H1 (cell line): ENCODE measurements at regions not wholly inside any gene's neighbourhood (a gene's known extent, or its start where the extent isn't known, plus 50 kb on each side); places are given as distances from the start of the nearest gene placed in this dataset.

Source experiments
- CTCF ChIA-PET: fragments of 300-600 bp; sonication (Branson Sonifier 250); formaldehyde crosslinking; loops from one replicate; lab custom pipeline; 2021; ENCODE audit not compliant: partially characterized antibody; lab: Charles Lee
- POLR2A ChIA-PET: fragments of 300-600 bp; sonication (Branson Sonifier 250); formaldehyde crosslinking; loops from one replicate; lab custom pipeline; 2021; ENCODE audit warnings: inconsistent platforms; ENCODE audit not compliant: partially characterized antibody; lab: Charles Lee
- DNase-seq, 2 experiments: peaks; one replicate each; pipeline versions ENCODE4 v3.0.0 to v3.0.0-alpha.2; 2010 to 2022; ENCODE audit warnings: low spot score in 2 of 2, low read depth in 1 of 2, mixed read lengths in 1 of 2
- FAIRE-seq: peaks from 2 replicates; lab custom pipeline; 2011; peaks lifted over from hg19 to GRCh38; lab: Jason Lieb, UNC
- H2AFZ ChIP-seq: 2 replicates; pipeline ENCODE4 v1.8.1; 2012; ENCODE audit warnings: low read length, inconsistent platforms
- H2AK5ac ChIP-seq: 2 replicates; pipeline ENCODE4 v1.6.1; 2013; ENCODE audit warnings: low read depth, low read length
- H2BK120ac ChIP-seq: replicated peaks from 2 replicates; pipeline ENCODE3; 2013; ENCODE audit warnings: low read depth, low read length, inconsistent platforms
- H2BK12ac ChIP-seq: 2 replicates; pipeline ENCODE4 v1.6.1; 2013; ENCODE audit warnings: low read depth, low read length
- H2BK15ac ChIP-seq: 2 replicates; pipeline ENCODE4 v1.6.1; 2013; ENCODE audit warnings: low read length
- H2BK20ac ChIP-seq: 2 replicates; pipeline ENCODE4 v1.6.1; 2013; ENCODE audit warnings: low read length
- H2BK5ac ChIP-seq: 2 replicates; pipeline ENCODE4 v1.6.1; 2013; ENCODE audit warnings: low read depth, low read length
- H3K14ac ChIP-seq: 2 replicates; pipeline ENCODE4 v1.6.1; 2013; ENCODE audit warnings: inconsistent platforms; ENCODE audit not compliant: insufficient read length
- H3K18ac ChIP-seq: 2 replicates; pipeline ENCODE4 v1.6.1; 2013; ENCODE audit warnings: low read length; ENCODE audit errors: extremely low read depth
- H3K23ac ChIP-seq: 2 replicates; pipeline ENCODE4 v1.6.1; 2013; ENCODE audit warnings: inconsistent platforms; ENCODE audit not compliant: insufficient read length
- H3K23me2 ChIP-seq: 2 replicates; pipeline ENCODE4 v1.6.1; 2013; ENCODE audit warnings: low read depth, low read length
- H3K27ac ChIP-seq: 2 replicates; pipeline ENCODE4 v1.6.1; 2011; ENCODE audit warnings: low read depth, low read length, inconsistent platforms
- H3K27me3 ChIP-seq, 4 experiments: replicated peaks in 1 of 4; 1 replicate in 1 of 4; 2 replicates in 3 of 4; pipeline versions ENCODE4 v1.6.1 to v1.8.1; 2011 to 2013; ENCODE audit warnings: low read length in 3 of 4, mild to moderate bottlenecking in 3 of 4, inconsistent platforms in 2 of 4, mixed read lengths in 2 of 4, moderate library complexity in 1 of 4; ENCODE audit not compliant: control insufficient read depth in 3 of 4, insufficient read depth in 3 of 4; ENCODE audit errors: extremely low read depth in 1 of 4
- H3K36me3 ChIP-seq, 4 experiments: 2 replicates each; pipeline versions ENCODE4 v1.6.1 to v1.8.1; 2011 to 2013; ENCODE audit warnings: mild to moderate bottlenecking in 4 of 4, low read length in 3 of 4, moderate library complexity in 2 of 4, control low read depth in 1 of 4, inconsistent platforms in 1 of 4; ENCODE audit not compliant: insufficient read depth in 4 of 4, control insufficient read depth in 2 of 4
- H3K4ac ChIP-seq: replicated peaks from 2 replicates; pipeline ENCODE3; 2013; ENCODE audit warnings: low read length, low read depth, mixed read lengths, inconsistent platforms; ENCODE audit not compliant: insufficient read length
- H3K4me1 ChIP-seq, 4 experiments: replicated peaks in 1 of 4; 1 replicate in 1 of 4; 2 replicates in 3 of 4; pipeline versions ENCODE4 v1.6.1 to v1.8.1; 2011 to 2013; ENCODE audit warnings: low read length in 3 of 4, inconsistent platforms in 2 of 4, mixed read lengths in 1 of 4; ENCODE audit not compliant: insufficient read depth in 4 of 4, control insufficient read depth in 3 of 4
- H3K4me2 ChIP-seq, 2 experiments: 2 replicates each; pipeline versions ENCODE4 v1.6.1 to v1.8.1; 2011 to 2013; ENCODE audit warnings: low read depth in 2 of 2, low read length in 2 of 2, control low read depth in 1 of 2, inconsistent platforms in 1 of 2, mild to moderate bottlenecking in 1 of 2; ENCODE audit not compliant: insufficient read depth in 1 of 2
- H3K4me3 ChIP-seq, 4 experiments: fragments of 200-600, 300-600 bp in 1 of 4; sonication (generic), shearing (Covaris generic), sonication (Bioruptor Twin) in 1 of 4; 2 replicates each; pipeline versions ENCODE4 v1.5.1 to v1.8.1; 2011 to 2016; ENCODE audit warnings: low read length in 4 of 4, low read depth in 3 of 4, control low read depth in 2 of 4, inconsistent platforms in 2 of 4, mild to moderate bottlenecking in 2 of 4, mixed read lengths in 1 of 4, moderate library complexity in 1 of 4; ENCODE audit not compliant: insufficient read depth in 2 of 4; ENCODE audit errors: extremely low read depth in 1 of 4
- H3K56ac ChIP-seq: replicated peaks from 2 replicates; pipeline ENCODE3; 2013; ENCODE audit warnings: low read depth, mild to moderate bottlenecking, mixed read lengths, low read length, inconsistent platforms; ENCODE audit not compliant: insufficient read length
- H3K79me1 ChIP-seq: 2 replicates; pipeline ENCODE4 v1.6.1; 2013; ENCODE audit warnings: low read depth, low read length, control low read depth
- H3K79me2 ChIP-seq, 2 experiments: 2 replicates each; pipeline versions ENCODE4 v1.6.1 to v1.8.1; 2012 to 2013; ENCODE audit warnings: low read length in 2 of 2, mild to moderate bottlenecking in 2 of 2, inconsistent platforms in 1 of 2; ENCODE audit not compliant: insufficient read depth in 2 of 2, control insufficient read depth in 1 of 2
- H3K9ac ChIP-seq, 4 experiments: replicated peaks in 1 of 4; 1 replicate in 1 of 4; 2 replicates in 3 of 4; pipeline versions ENCODE4 v1.6.1 to v1.8.1; 2011 to 2013; ENCODE audit warnings: low read depth in 3 of 4, low read length in 3 of 4, control low read depth in 2 of 4, mild to moderate bottlenecking in 2 of 4, moderate library complexity in 2 of 4, inconsistent platforms in 1 of 4; ENCODE audit errors: extremely low read depth in 1 of 4
- H3K9me3 ChIP-seq, 2 experiments: 2 replicates each; pipeline versions ENCODE4 v1.6.1 to v1.8.1; 2012 to 2013; ENCODE audit warnings: mild to moderate bottlenecking in 2 of 2, moderate library complexity in 2 of 2, control low read depth in 1 of 2, inconsistent platforms in 1 of 2, low read depth in 1 of 2, low read length in 1 of 2, mixed read lengths in 1 of 2; ENCODE audit not compliant: insufficient read depth in 2 of 2
- H4K20me1 ChIP-seq, 2 experiments: replicated peaks in 1 of 2; 2 replicates each; pipeline versions ENCODE3 to v1.8.1; 2011 to 2013; ENCODE audit warnings: inconsistent platforms in 2 of 2, low read length in 2 of 2, mild to moderate bottlenecking in 1 of 2; ENCODE audit not compliant: insufficient read depth in 2 of 2, control insufficient read depth in 1 of 2
- H4K5ac ChIP-seq: 2 replicates; pipeline ENCODE4 v1.6.1; 2013; ENCODE audit warnings: low read length, low read depth, mixed read lengths, inconsistent platforms; ENCODE audit not compliant: insufficient read length
- H4K8ac ChIP-seq: 2 replicates; pipeline ENCODE4 v1.8.0; 2013; ENCODE audit warnings: mild to moderate bottlenecking, moderate library complexity, low read length, inconsistent platforms; ENCODE audit not compliant: insufficient read depth; ENCODE audit errors: extremely low read depth
- H4K91ac ChIP-seq: replicated peaks from 2 replicates; pipeline ENCODE3; 2013; ENCODE audit warnings: low read length, mixed read lengths, inconsistent platforms; ENCODE audit not compliant: insufficient read length
- GABPA ChIP-seq: IDR thresholded peaks from 2 replicates; pipeline ENCODE4 v1.6.1; 2011; ENCODE audit warnings: mild to moderate bottlenecking, low read length, moderate library complexity, borderline replicate concordance; ENCODE audit not compliant: insufficient read depth
- SAP30 ChIP-seq: fragments of 300-600 bp; sonication (generic); IDR thresholded peaks from 2 replicates; pipeline ENCODE4 v1.7.1; 2012; ENCODE audit warnings: low read length, moderate library complexity, mild to moderate bottlenecking, inconsistent platforms; ENCODE audit not compliant: insufficient read depth, insufficient replicate concordance
- SUZ12 ChIP-seq: fragments of 200-600 bp; sonication (generic); IDR thresholded peaks from 2 replicates; pipeline ENCODE4 v1.6.1; 2012; ENCODE audit warnings: mild to moderate bottlenecking, inconsistent platforms, low read length, moderate library complexity, mixed read lengths
- TAF1 ChIP-seq: IDR thresholded peaks from 2 replicates; pipeline ENCODE4 v1.6.1; 2011; ENCODE audit warnings: mild to moderate bottlenecking, low read depth, low read length
- TCF12 ChIP-seq: IDR thresholded peaks from 2 replicates; pipeline ENCODE4 v1.6.1; 2011; ENCODE audit warnings: low read depth, mild to moderate bottlenecking, low read length
- WGBS, 2 experiments: shearing (Covaris generic) in 1 of 2; methylation state at CpG; one replicate each; pipeline versions ENCODE4 v1.1.6 to v1.1.7; 2013 to 2015; ENCODE audit warnings: low lambda C conversion rate in 2 of 2, mixed read lengths in 2 of 2, inconsistent platforms in 1 of 2, low coverage in 1 of 2, missing lambda C conversion rate in 1 of 2; ENCODE audit not compliant: insufficient replicate concordance in 2 of 2, insufficient coverage in 1 of 2, insufficient read length in 1 of 2; ENCODE audit errors: extremely low coverage in 1 of 2, missing lambda C conversion rate in 1 of 2; 5-methylcytosine and 5-hydroxymethylcytosine counted together
- TF ChIP-seq, protein P1 (sequence below): IDR thresholded peaks from 2 replicates; pipeline ENCODE4 v1.6.1; 2012; ENCODE audit warnings: low read length, inconsistent platforms

DNA sequence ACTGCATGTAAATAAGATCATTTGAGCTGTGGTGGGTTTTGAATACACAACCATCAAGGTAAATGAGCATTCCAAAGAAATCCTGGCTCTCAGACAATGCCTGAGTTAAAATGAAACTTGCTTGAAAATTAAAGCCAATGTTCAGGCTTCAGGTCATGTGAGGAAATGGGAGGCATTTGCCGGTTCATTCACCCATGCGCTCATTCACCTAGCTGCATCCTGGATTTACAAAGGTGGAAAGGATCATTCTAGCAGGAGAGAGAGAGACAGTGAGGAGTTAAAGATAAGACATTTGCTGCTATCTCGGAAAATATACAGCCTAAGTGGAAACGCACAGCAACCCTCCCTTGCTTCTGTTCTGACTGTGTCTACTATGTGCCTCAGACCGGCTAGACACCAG, 143.8 kb upstream of the KLF4 start:
- no peak overlapping the region for H3K18ac ChIP-seq
- peak overlapping the region; percentile 79 for H4K91ac ChIP-seq
- CTCF ChIA-PET: no interaction called here
- no peak overlapping the region for H3K23ac ChIP-seq
- no peak for DNase-seq
- H3K9me3 ChIP-seq: no peaks in the 10 kb centered on the region
- H3K79me1 ChIP-seq: no peaks in the 10 kb centered on the region
- peak overlapping the region in 1 of 2 experiments; percentile 12; a peak in 1 of 4 replicates for H3K4me2 ChIP-seq
- H3K4me3 ChIP-seq: no peak overlapping the region
- no peak for FAIRE-seq
- H4K5ac ChIP-seq: no peak overlapping the region
- no peaks in the 10 kb centered on the region for H4K20me1 ChIP-seq
- no peak overlapping the region for H2BK120ac ChIP-seq
- H3K27ac ChIP-seq: no peak overlapping the region
- no peak for TF ChIP-seq SUZ12
- no peak for TF ChIP-seq TAF1
- TF ChIP-seq, protein P1, sequence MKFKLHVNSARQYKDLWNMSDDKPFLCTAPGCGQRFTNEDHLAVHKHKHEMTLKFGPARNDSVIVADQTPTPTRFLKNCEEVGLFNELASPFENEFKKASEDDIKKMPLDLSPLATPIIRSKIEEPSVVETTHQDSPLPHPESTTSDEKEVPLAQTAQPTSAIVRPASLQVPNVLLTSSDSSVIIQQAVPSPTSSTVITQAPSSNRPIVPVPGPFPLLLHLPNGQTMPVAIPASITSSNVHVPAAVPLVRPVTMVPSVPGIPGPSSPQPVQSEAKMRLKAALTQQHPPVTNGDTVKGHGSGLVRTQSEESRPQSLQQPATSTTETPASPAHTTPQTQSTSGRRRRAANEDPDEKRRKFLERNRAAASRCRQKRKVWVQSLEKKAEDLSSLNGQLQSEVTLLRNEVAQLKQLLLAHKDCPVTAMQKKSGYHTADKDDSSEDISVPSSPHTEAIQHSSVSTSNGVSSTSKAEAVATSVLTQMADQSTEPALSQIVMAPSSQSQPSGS: no peak
- no peak for TF ChIP-seq SAP30
- no peak for TF ChIP-seq TCF12
- no peak for TF ChIP-seq GABPA
- peak overlapping the region; percentile 80; the same call in 1 of the 2 replicates for H2BK20ac ChIP-seq
- no peaks in the 10 kb centered on the region for H3K79me2 ChIP-seq
- no peak overlapping the region for H3K56ac ChIP-seq
- H3K4ac ChIP-seq: no peak overlapping the region
- peak overlapping the region; percentile 83 for H2BK15ac ChIP-seq
- no peak overlapping the region for H2AK5ac ChIP-seq
- 75% methylated on average over 5 of the region's 5 CpGs; no CpG with 5 or more reads in 1 of the 2 experiments for WGBS, 2 experiments
- H3K9ac ChIP-seq: no peak overlapping the region
- H3K27me3 ChIP-seq: peaks cover 0 to 8% (median 0%) of the 10 kb centered on the region in 4 experiments; a peak in 3 of 7 replicates
- 0 out of 2 replicates have a peak overlapping the region, but pooled peaks have one; percentile 68 for H2BK5ac ChIP-seq
- no peak overlapping the region for H4K8ac ChIP-seq
- POLR2A ChIA-PET: interaction anchor here (1.0 kb wide), 1 partner anchor 144 kb away, joined by 3 read pairs; the partner anchor contains the start of gene KLF4
- H3K23me2 ChIP-seq: peaks cover 2% of the 10 kb centered on the region; the same call in 1 of the 2 replicates
- H2BK12ac ChIP-seq: 0 out of 2 replicates have a peak overlapping the region, but pooled peaks have one; percentile 75
- H3K14ac ChIP-seq: no peak overlapping the region
- H3K4me1 ChIP-seq: peaks cover 9 to 18% (median 15%) of the 10 kb centered on the region in 4 experiments
- no peaks in the 10 kb centered on the region for H3K36me3 ChIP-seq
- peak overlapping the region; percentile 47; the same call in 1 of the 2 replicates for H2AFZ ChIP-seq
